HG02763 (cell line): ENCODE measurements at regions not wholly inside any gene's neighbourhood (a gene's known extent, or its start where the extent isn't known, plus 50 kb on each side); places are given as distances from the start of the nearest gene placed in this dataset.
"Not testable (repeated sequence)": the region's sequence is repeated elsewhere in the genome, so short reads cannot be mapped to it uniquely, and the experiment has no call there.

ENCODE experiments used
- ATAC-seq: cut with Tn5 transposase; IDR thresholded peaks from one replicate; pipeline ENCODE4 v1.9.1; 2021; ENCODE audit warnings: mild to moderate bottlenecking, moderate library complexity; ENCODE audit not compliant: unreplicated experiment

DNA sequence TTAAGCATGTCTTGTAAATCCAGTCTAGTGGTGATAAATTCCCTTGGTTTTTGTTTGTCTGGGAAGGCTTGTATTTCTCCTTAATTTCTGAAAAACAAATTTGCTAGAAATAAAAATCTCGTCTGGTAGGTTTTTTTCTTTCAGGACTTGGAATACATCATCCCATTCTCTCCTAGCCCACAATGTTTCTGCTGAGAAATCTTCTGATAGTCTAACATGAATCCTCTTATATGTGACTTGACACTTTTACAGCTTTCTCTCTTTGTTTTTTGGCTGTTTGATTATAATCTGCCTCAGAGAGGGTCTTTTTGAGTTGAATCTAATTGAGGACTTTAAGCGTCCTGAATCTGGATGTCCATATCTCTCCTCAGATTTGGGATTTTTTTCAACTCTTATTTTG, 104.9 kb downstream of the FEM1C start:
- no peak for ATAC-seq

DNA sequence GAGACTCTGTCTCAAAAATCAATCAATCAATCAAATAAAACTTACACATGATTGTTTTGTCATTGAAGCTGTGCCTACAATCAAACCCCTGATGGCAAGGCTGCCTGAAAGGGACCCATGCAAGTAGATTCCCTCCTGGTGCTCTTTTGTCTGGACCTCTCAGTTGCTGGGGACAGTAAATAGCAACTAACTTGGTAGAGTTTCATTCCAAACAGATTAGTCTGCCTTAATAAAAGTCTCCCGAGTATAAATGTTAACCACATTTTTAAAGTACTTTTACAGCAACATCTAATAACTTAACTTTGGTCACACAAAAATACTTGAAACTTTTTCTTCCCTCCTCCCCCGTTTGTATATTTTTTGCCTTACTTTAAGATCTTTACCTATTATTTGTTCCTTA, 105.5 kb downstream of the FEM1C start:
- no peak for ATAC-seq

DNA sequence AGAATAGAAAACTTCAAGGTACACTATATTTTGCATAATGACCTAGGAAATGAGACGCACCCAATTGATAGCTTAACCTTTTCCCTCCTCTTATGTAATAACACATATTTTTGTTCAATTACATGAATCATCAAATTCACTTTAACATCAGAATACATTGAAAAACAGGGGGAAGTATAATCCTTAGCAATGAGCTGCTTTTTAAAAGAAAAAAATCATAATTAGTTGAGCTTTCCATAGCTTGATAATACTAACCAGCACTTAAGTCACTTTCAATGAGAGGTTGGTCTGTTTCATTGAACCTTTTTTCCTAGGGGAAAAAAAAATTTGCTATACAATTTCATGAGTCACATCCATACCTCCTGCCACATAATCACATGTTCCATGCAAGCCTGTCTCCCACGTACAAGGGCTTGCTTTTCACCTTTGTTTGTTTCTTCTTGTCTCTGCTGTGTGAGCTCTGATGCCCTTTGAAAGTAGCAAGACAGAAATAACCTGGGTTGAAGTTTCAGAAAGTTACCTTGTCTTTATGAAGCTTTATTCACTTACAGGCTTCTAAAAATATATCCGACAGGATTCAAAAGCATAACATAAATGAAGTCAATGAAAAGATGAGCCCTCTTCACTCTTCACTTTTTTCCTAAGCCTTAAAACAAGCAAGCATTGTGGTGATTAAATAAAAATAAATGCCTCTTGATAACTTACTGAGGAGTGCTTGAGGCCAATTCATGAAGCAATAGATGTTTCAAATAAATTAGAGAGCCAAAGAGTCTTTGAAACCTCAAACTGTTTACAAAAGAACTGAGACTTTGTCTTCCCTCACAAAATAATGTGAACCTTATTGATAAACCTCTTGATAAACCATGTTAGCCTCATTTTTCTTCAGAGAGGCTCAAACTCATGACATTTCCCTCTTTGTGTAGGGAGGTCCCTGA, 108.5 kb downstream of the FEM1C start:
- no peak for ATAC-seq

DNA sequence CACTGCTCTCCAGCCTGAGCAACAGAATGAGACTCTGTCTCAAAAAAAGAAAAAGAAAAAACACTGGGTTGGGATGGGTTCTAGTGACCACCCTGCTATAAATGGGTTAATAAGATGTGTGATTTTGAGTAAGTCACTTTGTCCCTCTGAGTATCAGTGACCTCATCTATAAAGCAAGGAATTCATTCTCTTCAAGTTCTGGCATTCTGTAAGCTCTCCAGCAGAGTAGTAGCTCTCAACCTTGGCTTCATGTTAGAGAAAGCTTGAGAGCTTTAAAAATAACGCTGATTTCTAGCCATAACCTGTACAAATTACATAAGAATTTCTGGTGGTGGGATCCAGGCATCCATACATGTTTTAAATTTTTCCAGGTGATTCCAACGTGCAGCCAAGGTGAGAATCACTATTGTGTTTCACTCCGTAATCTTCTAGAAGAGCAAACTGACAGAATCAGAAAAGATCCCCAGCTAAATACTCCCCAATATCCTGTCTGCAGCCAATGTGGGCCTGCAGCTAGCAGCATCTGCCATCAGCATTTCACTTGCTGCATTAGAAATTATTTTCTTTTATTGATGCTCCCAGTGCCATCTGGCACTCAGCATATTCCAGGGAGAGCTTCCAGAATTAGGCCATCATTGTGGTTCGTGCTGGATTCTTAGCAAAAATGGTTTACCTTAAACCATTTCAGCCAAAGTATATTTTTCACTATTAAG, 109.4 kb downstream of the FEM1C start:
- no peak for ATAC-seq

DNA sequence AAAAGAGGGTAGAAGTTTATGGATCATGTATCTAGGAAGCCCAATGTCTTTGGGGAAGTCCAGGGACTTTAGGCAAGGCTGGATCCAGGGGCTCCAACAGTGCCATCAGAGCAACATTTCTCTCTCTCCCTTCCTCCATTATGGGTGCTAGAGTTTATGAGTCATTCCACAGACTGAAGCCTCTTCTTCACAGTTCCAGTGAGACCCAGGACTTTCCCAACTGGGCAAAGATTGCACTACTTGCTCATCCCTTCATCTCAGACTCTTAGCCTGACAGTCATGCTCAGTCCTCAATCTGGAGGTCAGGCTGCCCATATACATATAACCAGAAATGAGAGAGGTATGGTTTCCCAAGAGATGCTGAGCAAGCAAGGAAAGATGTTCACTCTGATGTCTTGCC, 110.7 kb downstream of the FEM1C start:
- ATAC-seq, result no peak

DNA sequence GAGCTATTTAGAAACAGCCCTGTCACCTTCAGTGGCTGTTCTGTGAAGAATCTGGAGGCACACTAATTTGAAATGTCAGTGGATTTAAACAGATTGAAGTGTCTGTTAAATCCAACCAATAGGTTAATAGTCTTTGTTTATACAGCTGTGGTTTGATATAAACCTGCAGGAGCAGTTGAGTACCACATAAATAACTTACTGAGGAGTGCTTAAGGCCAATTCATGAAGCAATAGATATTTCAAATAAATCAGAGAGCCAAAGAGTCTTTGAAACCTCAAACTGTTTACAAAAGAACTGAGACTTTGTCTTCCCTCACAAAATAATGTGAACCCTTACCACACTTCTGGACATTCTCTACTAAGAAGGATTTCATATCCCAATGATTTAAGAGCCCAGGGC, 111.9 kb downstream of the FEM1C start:
- ATAC-seq, result no peak

DNA sequence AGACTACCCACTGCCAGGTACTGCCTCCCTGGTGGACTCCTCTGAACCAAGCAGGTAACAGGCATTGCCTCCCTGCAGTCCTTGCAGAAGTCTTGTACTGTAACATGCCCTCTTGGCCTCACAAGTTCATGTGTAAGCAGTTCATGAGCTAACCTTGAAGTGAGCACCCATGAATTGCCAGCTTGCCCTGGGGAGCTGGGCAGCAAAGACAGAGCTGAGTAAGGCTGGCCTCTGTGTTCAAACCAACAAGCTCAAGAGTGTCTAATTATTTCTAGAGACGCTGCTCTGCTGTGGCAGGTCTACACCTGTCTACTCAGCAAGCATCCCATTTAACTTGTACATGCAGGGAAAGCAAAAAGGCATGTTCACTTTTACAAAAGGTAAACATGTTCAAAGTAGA, 113.5 kb downstream of the FEM1C start:
- no peak for ATAC-seq

DNA sequence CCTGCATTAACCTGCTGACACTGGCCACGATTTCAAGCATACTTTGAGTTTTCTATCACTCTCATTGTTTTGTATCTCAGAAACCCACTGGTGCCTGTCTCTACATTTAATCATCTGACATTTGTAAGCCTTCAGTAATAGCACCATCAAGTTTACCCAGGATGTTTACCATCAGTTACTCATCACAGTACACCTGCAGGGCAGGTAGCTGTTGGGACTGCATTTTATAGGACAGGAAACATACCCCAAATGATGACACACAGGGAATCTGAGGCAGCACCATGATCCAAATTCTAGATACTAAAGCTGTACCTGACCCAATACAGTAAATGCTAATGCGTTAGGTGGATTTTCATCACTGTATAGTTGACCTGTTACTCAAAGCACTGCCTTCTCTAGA, 114.2 kb downstream of the FEM1C start:
- no peak for ATAC-seq

DNA sequence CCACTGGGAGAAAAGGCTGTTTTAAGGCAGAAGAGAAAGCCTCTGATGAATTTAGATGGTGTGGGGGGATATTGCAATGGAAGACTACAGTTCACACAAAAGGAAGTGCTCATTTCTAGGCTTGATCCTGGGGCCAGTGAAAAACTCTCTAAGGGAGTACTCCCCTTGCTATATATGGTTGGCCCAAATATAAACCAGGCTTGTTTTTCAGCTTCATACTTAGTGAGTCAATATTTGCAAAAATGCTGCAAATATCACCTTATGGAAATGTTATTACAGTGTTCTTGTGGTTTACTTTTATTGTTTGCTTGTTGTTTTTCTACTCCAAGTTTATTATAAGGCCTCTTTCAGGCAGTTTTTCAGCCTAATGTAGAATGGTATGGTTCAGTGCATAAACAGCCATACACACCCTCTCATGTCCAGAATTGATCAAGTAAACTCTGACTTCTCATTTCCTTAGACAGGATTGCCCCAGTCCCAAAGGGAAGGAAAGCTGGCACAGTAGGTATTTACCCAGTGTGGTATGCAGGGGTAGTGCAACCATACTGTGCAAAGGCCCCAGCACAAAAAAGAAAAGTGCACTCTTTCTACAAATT, 115.1 kb downstream of the FEM1C start:
- no peak for ATAC-seq

DNA sequence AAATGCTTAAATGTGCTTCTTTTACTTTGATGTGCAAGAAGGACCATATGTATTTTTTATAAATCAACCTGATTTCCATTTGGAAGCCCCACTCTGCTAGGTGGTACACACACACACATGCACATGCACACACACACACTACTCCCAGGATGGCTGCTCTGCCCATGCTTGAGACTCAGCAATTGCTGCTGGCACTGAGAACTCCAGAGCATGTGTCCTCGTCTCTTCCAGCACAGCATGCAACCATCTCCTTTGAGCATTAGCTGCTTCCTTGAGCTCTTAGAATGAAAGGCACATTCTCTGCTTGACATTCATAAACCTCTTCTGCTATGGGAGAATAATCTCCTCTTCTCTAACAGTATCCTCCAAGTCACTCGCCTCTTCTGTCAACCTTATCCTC, 115.9 kb downstream of the FEM1C start:
- no peak for ATAC-seq

DNA sequence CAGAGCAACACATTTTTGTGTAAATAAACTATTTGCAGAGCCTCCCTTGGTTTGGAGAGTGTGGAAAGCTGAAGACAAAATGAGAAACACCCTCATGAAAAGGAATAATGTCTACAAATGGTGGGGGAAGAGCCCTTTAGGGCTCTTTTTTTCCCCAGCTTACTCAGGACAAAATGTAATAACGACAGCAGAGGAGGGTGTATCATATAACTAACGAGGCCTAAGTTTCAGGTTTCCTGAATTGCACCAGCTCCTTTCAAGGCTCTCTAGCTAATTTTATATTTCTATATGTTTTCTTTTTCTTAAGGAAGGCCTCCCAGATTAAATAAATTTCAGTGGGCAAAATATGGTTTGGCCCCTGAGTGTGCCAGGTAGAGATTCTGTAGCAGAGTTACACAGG, 116.3 kb downstream of the FEM1C start:
- ATAC-seq, result no peak

DNA sequence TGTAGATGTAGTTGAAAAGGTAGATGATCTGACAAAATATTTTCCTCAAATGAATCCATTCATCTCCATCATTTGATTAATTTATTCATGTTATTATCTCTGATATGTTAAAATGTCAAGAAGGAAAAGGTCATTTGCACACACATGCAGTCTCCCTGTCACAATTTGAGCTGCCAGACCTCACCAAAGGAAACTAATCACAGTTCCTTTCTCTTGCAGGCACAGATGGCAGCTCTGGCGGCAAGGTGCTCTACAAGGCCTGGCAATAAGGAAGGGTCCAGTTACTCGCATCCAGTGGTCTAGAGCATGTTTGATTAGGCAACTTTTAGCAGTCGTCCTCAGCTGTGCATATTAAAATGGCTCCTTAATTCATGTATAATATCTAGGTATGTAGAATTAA, 120.1 kb downstream of the FEM1C start:
- no peak for ATAC-seq

DNA sequence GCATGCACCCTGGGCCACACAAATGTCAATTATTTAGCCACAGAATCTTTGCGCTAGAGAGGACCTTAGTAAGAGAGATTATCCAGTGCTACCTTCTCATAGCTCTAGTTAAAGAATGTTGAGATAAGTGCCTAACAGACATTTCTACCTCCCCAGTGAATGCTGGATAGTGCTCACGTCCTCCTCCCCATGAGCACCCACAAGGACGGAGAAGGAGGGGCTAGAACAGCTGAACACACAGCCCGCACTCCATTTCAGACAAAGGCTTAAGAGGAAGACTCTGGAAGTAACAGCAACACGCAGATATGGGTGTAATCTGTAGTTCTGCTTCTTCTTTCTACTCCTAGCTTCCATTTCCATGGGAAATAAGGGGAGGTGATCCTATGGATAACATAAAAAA, 120.5 kb downstream of the FEM1C start:
- no peak for ATAC-seq

DNA sequence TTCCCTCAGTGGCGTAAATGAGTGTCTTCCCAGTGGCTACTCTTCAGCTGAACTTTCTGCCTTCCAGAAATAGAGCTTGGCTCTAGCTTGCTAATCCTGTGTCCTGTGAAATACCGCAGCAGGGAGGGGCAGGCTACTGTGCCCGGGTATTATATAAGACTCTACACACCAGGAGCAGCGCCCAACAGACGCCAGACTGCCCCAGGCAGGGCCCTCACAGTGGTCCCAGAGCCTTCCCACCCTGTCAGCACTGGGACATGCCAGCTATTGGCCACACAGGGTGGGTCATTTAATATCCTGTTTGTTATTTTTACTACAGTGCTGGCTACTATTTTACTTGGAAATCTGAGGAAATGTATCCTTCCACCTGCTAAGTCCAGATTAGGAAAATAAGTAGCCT, 121.0 kb downstream of the FEM1C start:
- ATAC-seq, result no peak

DNA sequence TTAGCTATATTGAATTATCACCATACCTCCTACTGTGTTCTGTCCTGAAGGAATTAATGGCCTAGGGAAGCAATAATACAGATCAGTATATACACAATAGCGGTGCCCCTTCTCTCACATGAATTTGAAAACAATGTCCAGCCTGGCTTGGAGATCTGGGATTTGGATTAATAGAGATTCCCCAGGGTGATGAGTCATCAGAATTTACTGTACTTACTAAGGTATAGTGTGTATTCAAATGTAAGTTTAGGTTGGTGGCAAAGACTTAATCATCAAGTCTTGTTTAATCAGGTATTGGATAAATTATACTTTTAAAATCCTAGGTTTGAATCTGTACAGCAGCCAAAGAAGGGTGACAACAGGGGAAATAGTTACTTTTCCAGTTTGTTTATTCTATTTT, 121.5 kb downstream of the FEM1C start:
- ATAC-seq, result no peak

DNA sequence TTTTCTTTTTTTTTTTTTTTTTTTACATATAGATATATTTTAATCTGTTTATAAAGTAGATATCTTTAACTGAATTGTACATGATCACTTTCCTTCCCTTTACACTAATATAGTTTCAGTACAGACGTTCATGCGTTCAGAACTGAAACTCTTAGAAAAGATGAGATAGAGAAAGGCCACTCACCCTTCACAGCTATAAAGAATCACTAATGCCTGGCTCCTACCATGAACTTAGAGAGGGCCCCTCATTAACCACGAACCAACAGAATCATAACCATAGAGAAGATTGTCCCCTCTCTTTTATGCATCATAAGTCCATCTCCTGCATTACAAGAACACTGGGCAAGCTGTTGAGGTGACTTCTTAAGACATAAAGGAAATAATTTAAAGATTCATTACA, 123.8 kb downstream of the FEM1C start:
- ATAC-seq, result not testable (repeated sequence)

DNA sequence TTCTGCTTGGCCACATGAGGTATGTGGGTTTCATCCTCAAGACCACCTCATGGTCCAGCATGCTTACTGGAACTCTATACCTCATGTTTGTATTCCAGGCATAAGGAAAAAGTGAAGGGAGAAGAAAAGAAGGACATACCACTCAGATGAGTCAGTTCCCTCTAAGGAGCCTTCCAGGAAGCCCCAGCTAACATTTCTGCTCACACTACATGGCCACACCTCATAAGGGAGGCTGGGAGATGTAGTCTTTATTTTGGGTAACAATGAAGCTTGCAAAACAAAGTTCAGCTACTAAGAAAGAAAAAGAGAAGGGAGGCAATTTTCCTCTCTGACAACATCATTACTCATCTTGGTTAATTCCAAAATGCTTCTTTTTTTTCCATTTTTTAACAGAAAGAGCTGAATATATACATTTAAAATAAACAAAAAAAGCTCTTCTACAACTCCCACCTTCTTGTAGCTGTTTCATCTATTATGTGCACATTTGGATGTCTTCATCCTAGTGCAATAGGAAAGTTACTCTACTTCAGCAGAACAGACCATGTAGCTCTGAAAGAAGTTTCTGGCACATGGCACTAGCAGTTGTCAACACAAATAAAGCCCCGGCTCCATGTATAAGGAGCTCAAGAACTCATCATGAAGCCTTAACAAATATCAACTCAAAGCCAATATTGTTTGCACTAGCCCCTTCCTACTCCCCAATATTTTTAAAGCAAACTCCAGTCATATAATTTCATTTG, 123.6 kb upstream of the CCDC112 start:
- no peak for ATAC-seq

DNA sequence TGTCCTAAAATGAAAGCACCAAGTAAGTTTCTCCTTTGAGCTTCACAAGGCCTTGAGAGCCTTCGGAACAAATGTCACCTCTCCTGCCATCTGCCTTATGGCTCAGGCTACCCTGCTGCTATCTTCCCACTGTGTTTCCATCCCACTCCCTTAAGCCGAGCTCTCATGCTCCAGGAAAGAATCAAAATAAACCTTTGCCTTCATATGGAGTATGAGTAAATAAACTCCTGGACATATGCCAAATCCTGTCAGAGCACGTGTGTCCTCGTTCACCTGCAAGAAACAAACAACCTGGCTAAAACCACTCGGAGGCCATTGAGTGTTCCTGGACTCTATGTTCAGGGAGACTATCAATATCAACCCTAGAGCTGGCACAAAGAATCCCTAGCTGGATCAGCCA, 122.3 kb upstream of the CCDC112 start:
- no peak for ATAC-seq

DNA sequence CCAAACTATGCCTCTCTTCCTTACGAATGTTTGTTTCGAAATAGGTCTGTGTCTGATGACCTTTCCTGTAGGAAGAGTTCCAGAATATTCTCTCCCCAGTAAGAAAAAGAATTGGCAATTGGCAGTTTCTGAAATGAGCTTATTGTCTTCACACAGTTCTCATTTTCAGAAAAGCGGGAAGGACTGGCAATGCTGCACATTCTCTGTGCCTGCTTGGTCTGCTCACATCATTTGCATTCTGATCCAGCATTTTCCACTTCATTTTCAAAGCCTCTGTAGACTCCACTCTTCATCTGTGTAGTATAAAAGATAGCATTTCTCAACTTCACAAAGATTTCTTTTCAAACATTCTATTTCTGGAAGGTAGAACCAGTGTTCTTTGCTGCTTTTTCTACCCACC, 120.6 kb upstream of the CCDC112 start:
- no peak for ATAC-seq

DNA sequence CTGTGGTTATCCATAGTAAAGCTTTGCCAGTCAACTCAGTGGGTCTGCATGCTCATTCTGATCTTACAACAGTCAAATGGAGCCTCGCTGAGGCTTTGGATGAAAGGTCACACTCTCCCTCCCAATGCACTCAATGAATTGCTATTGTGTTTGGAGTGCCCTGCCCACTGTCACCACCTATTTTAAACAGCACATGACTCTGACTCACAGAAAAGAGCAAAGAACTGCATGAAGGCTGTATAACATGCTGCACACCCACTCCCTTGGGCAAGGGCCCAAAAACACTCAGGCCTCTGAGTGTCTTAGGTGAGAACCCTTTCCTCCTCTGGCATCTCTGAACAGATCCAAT, 118.7 kb upstream of the CCDC112 start:
- peak; percentile 52 for ATAC-seq

DNA sequence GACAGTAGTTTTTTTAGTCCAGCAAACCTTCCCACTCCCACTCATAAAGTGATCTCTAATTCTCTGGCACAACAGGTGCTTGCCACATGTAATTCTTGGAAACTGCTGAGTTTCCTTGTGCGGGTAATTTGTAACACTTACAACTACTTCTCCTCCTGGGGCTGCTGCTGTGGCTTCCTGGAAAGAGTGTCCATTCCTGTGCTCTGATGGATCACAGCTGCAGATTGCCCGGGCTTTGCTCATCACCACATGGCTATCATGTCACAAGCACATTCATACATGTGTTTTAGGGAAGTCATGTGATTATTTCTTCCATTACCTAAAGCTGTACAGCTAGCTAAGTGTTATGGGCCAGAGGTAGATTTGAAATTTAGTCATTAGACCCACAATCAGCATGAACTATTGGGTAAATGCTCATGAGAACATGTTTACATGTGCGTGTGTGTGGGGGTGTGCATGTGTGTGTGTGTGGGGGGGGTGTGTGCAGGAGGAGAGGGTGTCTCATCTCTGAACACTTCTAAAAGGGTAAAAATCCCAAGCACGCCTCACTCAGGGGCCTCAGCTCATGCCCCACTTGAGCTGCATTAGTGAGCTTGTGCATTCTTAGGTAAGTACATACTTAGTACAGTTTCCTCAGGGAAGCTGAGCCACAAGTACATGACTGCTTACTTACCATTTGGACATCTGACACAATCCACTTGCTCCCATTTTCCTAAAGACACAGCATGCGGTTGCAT, 118.1 kb upstream of the CCDC112 start:
- peak; percentile 26 for ATAC-seq
